PC-3 (cell line): ENCODE measurements at regions not wholly inside any gene's neighbourhood (a gene's known extent, or its start where the extent isn't known, plus 50 kb on each side); places are given as distances from the start of the nearest gene placed in this dataset.
A peak's percentile ranks its signal among the peaks of the same experiment; 100 is the strongest.

ENCODE experiments used
- ATAC-seq: fragments of 200-7000 bp; cut with Tn5 transposase; 2 replicates; pipeline ENCODE4 v1.9.1; 2020; ENCODE audit warnings: mild to moderate bottlenecking, moderate library complexity
- BruUV-seq: library from RNA; stranded (reverse); fragments of 400-500 nt; replicated peaks from 2 replicates; lab custom pipeline; 2021; lab: Mats Ljungman, UMichigan
- CTCF ChIA-PET: fragments of 300-600 bp; sonication (Branson Sonifier 250); formaldehyde crosslinking; loops from one replicate; lab custom pipeline; 2022; ENCODE audit warnings: antibody characterized with exemption; lab: Charles Lee
- POLR2A ChIA-PET: fragments of 300-600 bp; sonication (Branson Sonifier 250); formaldehyde crosslinking; loops from one replicate; lab custom pipeline; 2022; ENCODE audit warnings: antibody characterized with exemption; ENCODE audit not compliant: unreplicated experiment; lab: Charles Lee
- DNase-seq: peaks from one replicate; pipeline ENCODE4 v3.0.0-alpha.2; 2015
- H2AFZ ChIP-seq: fragments of 300-600 bp; sonication (generic); 2 replicates; pipeline ENCODE4 v1.6.0; 2016; ENCODE audit warnings: antibody characterized with exemption, low read length
- H3F3A ChIP-seq: fragments of 300-600 bp; sonication (generic); one replicate; pipeline ENCODE4 v1.6.0; 2017; ENCODE audit warnings: antibody characterized with exemption, low read length, control low read depth, mild to moderate bottlenecking; ENCODE audit not compliant: unreplicated experiment
- H3K27ac ChIP-seq: fragments of 300-600 bp; sonication (generic); 2 replicates; pipeline ENCODE4 v1.5.1; 2016; ENCODE audit warnings: mild to moderate bottlenecking, low read length
- H3K27me3 ChIP-seq: fragments of 300-600 bp; sonication (generic); 2 replicates; pipeline ENCODE4 v1.6.1; 2016; ENCODE audit warnings: low read length, mixed read lengths
- H3K36me3 ChIP-seq: fragments of 300-600 bp; sonication (generic); 2 replicates; pipeline ENCODE4 v1.6.1; 2016; ENCODE audit warnings: low read depth, mixed run types, low read length, mixed read lengths
- H3K4me1 ChIP-seq: fragments of 300-600 bp; sonication (generic); 2 replicates; pipeline ENCODE4 v1.5.1; 2016; ENCODE audit warnings: low read length; ENCODE audit not compliant: insufficient read depth
- H3K4me2 ChIP-seq: fragments of 300-600 bp; sonication (generic); 2 replicates; pipeline ENCODE4 v1.6.0; 2016; ENCODE audit warnings: low read length
- H3K4me3 ChIP-seq: fragments of 300-600 bp; sonication (generic); 2 replicates; pipeline ENCODE4 v1.5.1; 2016; ENCODE audit warnings: mild to moderate bottlenecking, low read length, mixed read lengths
- H3K79me2 ChIP-seq: fragments of 300-600 bp; sonication (generic); 2 replicates; pipeline ENCODE4 v1.6.1; 2017; ENCODE audit warnings: low read length, mixed read lengths
- H3K9ac ChIP-seq: fragments of 300-600 bp; sonication (generic); 2 replicates; pipeline ENCODE4 v1.6.0; 2016; ENCODE audit warnings: mild to moderate bottlenecking, low read length
- H3K9me2 ChIP-seq: fragments of 300-600 bp; sonication (generic); replicated peaks from 2 replicates; pipeline ENCODE4 v1.6.1; 2016; ENCODE audit warnings: mixed run types, low read length, mixed read lengths
- H3K9me3 ChIP-seq: fragments of 300-600 bp; sonication (generic); 2 replicates; pipeline ENCODE4 v1.6.1; 2016; ENCODE audit warnings: low read length, mixed read lengths
- H4K20me1 ChIP-seq: fragments of 300-600 bp; sonication (generic); 2 replicates; pipeline ENCODE4 v1.6.1; 2016; ENCODE audit warnings: low read length, mixed read lengths
- CTCF ChIP-seq: fragments of 300-600 bp; sonication (generic); conservative IDR thresholded peaks from 2 replicates; pipeline ENCODE4 v1.5.1; 2017; ENCODE audit warnings: antibody characterized with exemption, low read depth, mild to moderate bottlenecking, low read length
- EZH2 ChIP-seq: fragments of 300-600 bp; sonication (generic); IDR thresholded peaks from one replicate; pipeline ENCODE4 v1.6.1; 2017; ENCODE audit warnings: antibody characterized with exemption, mild to moderate bottlenecking, low read length; ENCODE audit not compliant: unreplicated experiment
- EZH2phosphoT487 ChIP-seq: fragments of 300-600 bp; sonication (generic); IDR thresholded peaks from 2 replicates; pipeline ENCODE4 v1.6.1; 2018; ENCODE audit warnings: mild to moderate bottlenecking, antibody characterized with exemption, low read length, borderline replicate concordance
- intact Hi-C: fragments of 100-400 bp; cut with micrococcal nuclease; formaldehyde crosslinking; loops from 2 replicates; pipeline ENCODE4 v1.9.0; 2023

DNA sequence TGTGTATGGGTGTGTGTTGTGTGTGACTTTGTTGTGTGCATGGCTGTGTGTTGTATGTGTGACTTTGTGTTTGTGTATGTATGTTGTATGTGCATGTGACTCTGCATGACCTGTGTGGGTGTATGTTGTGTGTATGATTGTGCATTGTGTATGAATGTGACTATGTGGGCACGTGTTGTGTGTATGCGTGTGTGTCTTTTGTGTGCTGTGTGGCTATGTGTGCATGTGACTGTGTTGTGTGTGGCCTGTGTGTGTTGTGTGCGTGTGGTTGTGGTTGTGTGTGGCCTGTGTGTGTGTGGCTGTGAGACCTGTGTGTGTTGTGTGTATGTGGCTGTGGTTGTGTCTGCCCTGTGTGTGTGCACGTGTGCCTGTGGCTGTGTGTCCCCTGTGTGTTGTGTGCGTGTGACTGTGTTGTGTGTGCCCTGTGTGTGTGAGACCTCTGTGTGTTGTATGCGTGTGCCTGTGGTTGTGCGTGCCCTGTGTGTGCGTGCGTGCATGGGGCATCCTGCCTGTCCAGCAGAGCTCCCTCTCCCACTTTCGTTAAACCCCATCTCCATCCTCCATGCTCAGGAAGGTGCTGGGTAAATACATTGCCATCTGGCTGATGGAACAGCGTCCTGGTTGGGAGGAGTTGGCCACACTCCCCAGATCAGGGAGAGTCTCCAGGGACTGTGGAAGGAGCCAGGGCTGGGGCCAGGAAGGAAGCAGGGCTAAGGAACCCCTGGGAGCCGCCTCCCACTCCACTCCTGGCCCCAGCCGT is 90.1 kb upstream of the GSE1 start:
- no peaks in the 10 kb centered on the region for H3K36me3 ChIP-seq
- no peak overlapping the region for H3K4me3 ChIP-seq
- ChIA-PET CTCF (no interaction called here), POLR2A (interaction anchor here (0.6 kb wide), 1 partner anchor 33 kb away, joined by 6 read pairs; no protein-coding TSS in a partner anchor)
- H3K27ac ChIP-seq, result no peak overlapping the region
- intact Hi-C loops, result no loop called here
- TF ChIP-seq CTCF (no peak), EZH2phosphoT487 (no peak), EZH2 (no peak)
- H3K9me2 ChIP-seq, result no peaks in the 10 kb centered on the region
- DNase-seq (no peak), ATAC-seq (no peak)
- H3K9me3 ChIP-seq, result no peaks in the 10 kb centered on the region
- no peaks in the 10 kb centered on the region for H3F3A ChIP-seq
- H3K27me3 ChIP-seq, result no peaks in the 10 kb centered on the region
- H2AFZ ChIP-seq, result no peak overlapping the region
- no peaks in the 10 kb centered on the region for H3K79me2 ChIP-seq
- no peaks in the 10 kb centered on the region for H4K20me1 ChIP-seq
- peaks cover 27% of the 10 kb centered on the region for H3K4me1 ChIP-seq
- no peak overlapping the region for H3K4me2 ChIP-seq
- no TSS peak for BruUV-seq
- no peak overlapping the region for H3K9ac ChIP-seq

- H3K79me2 ChIP-seq, result no peaks in the 10 kb centered on the region
- H2AFZ ChIP-seq, result no peak overlapping the region
- ChIA-PET CTCF (interaction anchor here (0.6 kb wide), 1 partner anchor 25 kb away, joined by 6 read pairs; no protein-coding TSS in a partner anchor), POLR2A (interaction anchor here (0.6 kb wide), 1 partner anchor 32 kb away, joined by 6 read pairs; no protein-coding TSS in a partner anchor)
- BruUV-seq, result no TSS peak
- H3K4me3 ChIP-seq, result no peak overlapping the region
- intact Hi-C loops, result no loop called here
- ATAC-seq (peak; percentile 20; the same call in 1 of the 2 replicates), DNase-seq (no peak)
- H3K9me2 ChIP-seq, result no peaks in the 10 kb centered on the region
- no peak overlapping the region for H3K9ac ChIP-seq
- no peak for TF ChIP-seq CTCF
- no peak for TF ChIP-seq EZH2phosphoT487
- no peak for TF ChIP-seq EZH2
- H3F3A ChIP-seq, result no peaks in the 10 kb centered on the region
- H3K4me2 ChIP-seq, result no peak overlapping the region
- H3K27me3 ChIP-seq, result no peaks in the 10 kb centered on the region
- no peak overlapping the region for H3K27ac ChIP-seq
- no peaks in the 10 kb centered on the region for H3K36me3 ChIP-seq
- H3K9me3 ChIP-seq, result no peaks in the 10 kb centered on the region
- peaks cover 27% of the 10 kb centered on the region for H3K4me1 ChIP-seq
- H4K20me1 ChIP-seq, result no peaks in the 10 kb centered on the region
Observed at GRCh38 chr16:85523602-85524364, 89.3 kb upstream of the GSE1 start.

DNA sequence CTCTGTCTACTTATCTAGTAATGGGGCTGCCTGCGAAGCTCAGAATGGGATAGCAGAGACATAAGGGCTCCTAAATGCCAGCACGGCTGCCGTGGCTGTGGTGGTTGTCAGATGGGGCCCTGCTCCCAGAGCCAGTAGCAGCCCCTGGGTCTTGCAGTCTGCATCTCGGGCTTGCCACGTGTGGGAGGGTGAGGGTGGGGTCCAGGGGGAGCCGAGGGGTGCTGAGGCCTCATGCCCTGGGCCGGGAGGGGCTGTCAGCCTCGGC is 88.8 kb upstream of the GSE1 start:
- H3K9me2 ChIP-seq, result no peaks in the 10 kb centered on the region
- H4K20me1 ChIP-seq, result no peaks in the 10 kb centered on the region
- DNase-seq (no peak), ATAC-seq (no peak)
- TF ChIP-seq CTCF (no peak), EZH2 (no peak), EZH2phosphoT487 (no peak)
- no peaks in the 10 kb centered on the region for H3K27me3 ChIP-seq
- H3K9me3 ChIP-seq, result no peaks in the 10 kb centered on the region
- intact Hi-C loops, result no loop called here
- no peak overlapping the region for H3K9ac ChIP-seq
- H3K79me2 ChIP-seq, result no peaks in the 10 kb centered on the region
- H2AFZ ChIP-seq, result no peak overlapping the region
- H3F3A ChIP-seq, result no peaks in the 10 kb centered on the region
- peaks cover 27% of the 10 kb centered on the region for H3K4me1 ChIP-seq
- BruUV-seq, result no TSS peak
- H3K36me3 ChIP-seq, result no peaks in the 10 kb centered on the region
- H3K27ac ChIP-seq, result no peak overlapping the region
- peak overlapping the region; percentile 22; the same call in 1 of the 2 replicates for H3K4me2 ChIP-seq
- ChIA-PET CTCF (no interaction called here), POLR2A (no interaction called here)
- H3K4me3 ChIP-seq, result no peak overlapping the region
